ENCODE measurements at regions not wholly inside any gene's neighbourhood (a gene's known extent, or its start where the extent isn't known, plus 50 kb on each side); places are given as distances from the start of the nearest gene placed in this dataset.

GRCh38 chr4:97374526-97374925, 768.8 kb downstream of the STPG2 start:
- TF ChIP-seq, protein P1, sequence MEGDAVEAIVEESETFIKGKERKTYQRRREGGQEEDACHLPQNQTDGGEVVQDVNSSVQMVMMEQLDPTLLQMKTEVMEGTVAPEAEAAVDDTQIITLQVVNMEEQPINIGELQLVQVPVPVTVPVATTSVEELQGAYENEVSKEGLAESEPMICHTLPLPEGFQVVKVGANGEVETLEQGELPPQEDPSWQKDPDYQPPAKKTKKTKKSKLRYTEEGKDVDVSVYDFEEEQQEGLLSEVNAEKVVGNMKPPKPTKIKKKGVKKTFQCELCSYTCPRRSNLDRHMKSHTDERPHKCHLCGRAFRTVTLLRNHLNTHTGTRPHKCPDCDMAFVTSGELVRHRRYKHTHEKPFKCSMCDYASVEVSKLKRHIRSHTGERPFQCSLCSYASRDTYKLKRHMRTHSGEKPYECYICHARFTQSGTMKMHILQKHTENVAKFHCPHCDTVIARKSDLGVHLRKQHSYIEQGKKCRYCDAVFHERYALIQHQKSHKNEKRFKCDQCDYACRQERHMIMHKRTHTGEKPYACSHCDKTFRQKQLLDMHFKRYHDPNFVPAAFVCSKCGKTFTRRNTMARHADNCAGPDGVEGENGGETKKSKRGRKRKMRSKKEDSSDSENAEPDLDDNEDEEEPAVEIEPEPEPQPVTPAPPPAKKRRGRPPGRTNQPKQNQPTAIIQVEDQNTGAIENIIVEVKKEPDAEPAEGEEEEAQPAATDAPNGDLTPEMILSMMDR (IDR thresholded peaks at IDR 0.05) = no peak
- no peak for TF ChIP-seq POLR2AphosphoS5 (IDR thresholded peaks at IDR 0.05; ENCODE audit: low read depth, low read length)
- no peak for TF ChIP-seq REST (IDR thresholded peaks at IDR 0.05; ENCODE audit: insufficient read depth in 1 of 2, low read depth in 2 of 2, low read length in 1 of 2)
- no peak for TF ChIP-seq TCF7L2 (IDR thresholded peaks at IDR 0.05; ENCODE audit: low read depth, low read length)
- TF ChIP-seq SIN3A (IDR thresholded peaks at IDR 0.05; ENCODE audit: borderline replicate concordance, insufficient read depth, low read depth, low read length) = no peak

Data from Panc1 (cell line).